Upper lobe of left lung (tissue), 6 donors: ENCODE measurements at regions not wholly inside any gene's neighbourhood (a gene's known extent, or its start where the extent isn't known, plus 50 kb on each side); places are given as distances from the start of the nearest gene placed in this dataset.

Source experiments
- ATAC-seq, 2 donors: fragments of 200-7000 bp; cut with Tn5 transposase; one replicate each; pipeline ENCODE4 v1.9.1; 2022; ENCODE audit warnings: mild to moderate bottlenecking in 2 of 2, moderate library complexity in 2 of 2; ENCODE audit not compliant: low FRiP score in 2 of 2
- DNase-seq, 2 donors: peaks; one replicate each; pipeline ENCODE4 v3.0.0-alpha.2; 2019 to 2020
- H3K27ac ChIP-seq, 4 donors: fragments of 200-600 bp; sonication (generic); one replicate each; pipeline ENCODE4 v1.5.1; 2016 to 2019
- H3K27me3 ChIP-seq, 4 donors: fragments of 200-600 bp; sonication (generic); one replicate each; pipeline ENCODE4 v1.5.1; 2017 to 2019
- H3K36me3 ChIP-seq, 4 donors: fragments of 200-600 bp; sonication (generic); one replicate each; pipeline ENCODE4 v1.5.1; 2016 to 2019
- H3K4me1 ChIP-seq, 4 donors: fragments of 200-600 bp; sonication (generic); one replicate each; pipeline ENCODE4 v1.5.1; 2018 to 2019
- H3K4me3 ChIP-seq, 4 donors: fragments of 200-600 bp; sonication (generic); one replicate each; pipeline ENCODE4 v1.5.1; 2017 to 2019; ENCODE audit warnings: mild to moderate bottlenecking in 2 of 4, moderate library complexity in 1 of 4
- H3K9me3 ChIP-seq, 4 donors: fragments of 200-600 bp; sonication (generic); one replicate each; pipeline ENCODE4 v1.5.1; 2018 to 2019
- EP300 ChIP-seq, 4 donors: sonication (generic); formaldehyde crosslinking; IDR thresholded peaks; one replicate each; pipeline ENCODE4 v1.5.1; 2017; ENCODE audit warnings: antibody characterized with exemption in 4 of 4, control low read depth in 2 of 4
- POLR2A ChIP-seq, 4 donors: fragments of 450-650 bp; IDR thresholded peaks; one replicate each; pipeline ENCODE4 v1.5.1; 2016 to 2017; ENCODE audit warnings: antibody characterized with exemption in 4 of 4, mild to moderate bottlenecking in 2 of 4
- POLR2AphosphoS5 ChIP-seq, 2 donors: sonication (generic); formaldehyde crosslinking; IDR thresholded peaks; one replicate each; pipeline ENCODE4 v1.5.1; 2017; ENCODE audit warnings: antibody characterized with exemption in 2 of 2
- WGBS, 2 donors: methylation state at CpG; one replicate each; pipeline ENCODE4 v1.1.5; 2017 to 2018; 5-methylcytosine and 5-hydroxymethylcytosine counted together
- TF ChIP-seq, protein P1 (sequence below), 6 experiments: fragments of 450-650 bp in 4 of 6; fragments of 200-600 bp in 2 of 6; sonication (generic) in 2 of 6; IDR thresholded peaks; one replicate each; pipeline ENCODE4 v1.5.1; 2016 to 2019; ENCODE audit warnings: antibody characterized with exemption in 6 of 6
- donor health status: DM: no; HTN: no; CAD: no; lungs with moderate emphysema.
- donor health status: DM: no; HTN: yes; CAD: no; lungs with severe emphysema.

GRCh38 chr13:33550276-33550675 is 264.7 kb upstream of the STARD13 start:
- ATAC-seq (no peak), DNase-seq (no peak)
- H3K4me3 ChIP-seq, result no peak overlapping the region
- no peaks in the 10 kb centered on the region for H3K36me3 ChIP-seq
- no peaks in the 10 kb centered on the region for H3K27me3 ChIP-seq
- no peak overlapping the region for H3K27ac ChIP-seq
- no peaks in the 10 kb centered on the region for H3K9me3 ChIP-seq
- H3K4me1 ChIP-seq, result no peaks in the 10 kb centered on the region
- TF ChIP-seq, protein P1, sequence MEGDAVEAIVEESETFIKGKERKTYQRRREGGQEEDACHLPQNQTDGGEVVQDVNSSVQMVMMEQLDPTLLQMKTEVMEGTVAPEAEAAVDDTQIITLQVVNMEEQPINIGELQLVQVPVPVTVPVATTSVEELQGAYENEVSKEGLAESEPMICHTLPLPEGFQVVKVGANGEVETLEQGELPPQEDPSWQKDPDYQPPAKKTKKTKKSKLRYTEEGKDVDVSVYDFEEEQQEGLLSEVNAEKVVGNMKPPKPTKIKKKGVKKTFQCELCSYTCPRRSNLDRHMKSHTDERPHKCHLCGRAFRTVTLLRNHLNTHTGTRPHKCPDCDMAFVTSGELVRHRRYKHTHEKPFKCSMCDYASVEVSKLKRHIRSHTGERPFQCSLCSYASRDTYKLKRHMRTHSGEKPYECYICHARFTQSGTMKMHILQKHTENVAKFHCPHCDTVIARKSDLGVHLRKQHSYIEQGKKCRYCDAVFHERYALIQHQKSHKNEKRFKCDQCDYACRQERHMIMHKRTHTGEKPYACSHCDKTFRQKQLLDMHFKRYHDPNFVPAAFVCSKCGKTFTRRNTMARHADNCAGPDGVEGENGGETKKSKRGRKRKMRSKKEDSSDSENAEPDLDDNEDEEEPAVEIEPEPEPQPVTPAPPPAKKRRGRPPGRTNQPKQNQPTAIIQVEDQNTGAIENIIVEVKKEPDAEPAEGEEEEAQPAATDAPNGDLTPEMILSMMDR (IDR thresholded peaks at IDR 0.05), result no peak
- TF ChIP-seq POLR2AphosphoS5 (IDR thresholded peaks at IDR 0.05), result no peak
- TF ChIP-seq POLR2A (IDR thresholded peaks at IDR 0.05), result no peak
- no peak for TF ChIP-seq EP300 (IDR thresholded peaks at IDR 0.05)
- 93 to 99% methylated on average over 3 of the region's 3 CpGs for whole genome bisulfite sequencing, 2 donors

- H3K27ac ChIP-seq, result no peak overlapping the region
- H3K4me3 ChIP-seq, result no peak overlapping the region
- H3K4me1 ChIP-seq, result no peaks in the 10 kb centered on the region
- H3K36me3 ChIP-seq, result no peaks in the 10 kb centered on the region
- WGBS, 2 donors, result 85 to 90% methylated on average over 2 of the region's 2 CpGs
- DNase-seq (no peak), ATAC-seq (no peak)
- TF ChIP-seq POLR2AphosphoS5 (IDR thresholded peaks at IDR 0.05) (no peak), EP300 (IDR thresholded peaks at IDR 0.05) (no peak), POLR2A (IDR thresholded peaks at IDR 0.05) (no peak)
- TF ChIP-seq, protein P1 (IDR thresholded peaks at IDR 0.05), result no peak
- no peaks in the 10 kb centered on the region for H3K9me3 ChIP-seq
- no peaks in the 10 kb centered on the region for H3K27me3 ChIP-seq
These were observed 265.3 kb upstream of the STARD13 start for GRCh38 chr13:33550885-33551284.

GRCh38 chr13:33554919-33555791 is 262.8 kb upstream of the RFC3 start:
- WGBS, 2 donors, result 73 to 80% methylated on average over 3 of the region's 3 CpGs
- no peaks in the 10 kb centered on the region for H3K9me3 ChIP-seq
- DNase-seq (no peak), ATAC-seq (no peak)
- TF ChIP-seq POLR2AphosphoS5 (IDR thresholded peaks at IDR 0.05) (no peak), POLR2A (IDR thresholded peaks at IDR 0.05) (no peak), EP300 (IDR thresholded peaks at IDR 0.05) (no peak)
- TF ChIP-seq, protein P1 (IDR thresholded peaks at IDR 0.05), result no peak
- H3K4me3 ChIP-seq, result no peak overlapping the region
- no peak overlapping the region for H3K27ac ChIP-seq
- H3K36me3 ChIP-seq, result no peaks in the 10 kb centered on the region
- H3K27me3 ChIP-seq, result no peaks in the 10 kb centered on the region
- H3K4me1 ChIP-seq, result no peaks in the 10 kb centered on the region

DNA sequence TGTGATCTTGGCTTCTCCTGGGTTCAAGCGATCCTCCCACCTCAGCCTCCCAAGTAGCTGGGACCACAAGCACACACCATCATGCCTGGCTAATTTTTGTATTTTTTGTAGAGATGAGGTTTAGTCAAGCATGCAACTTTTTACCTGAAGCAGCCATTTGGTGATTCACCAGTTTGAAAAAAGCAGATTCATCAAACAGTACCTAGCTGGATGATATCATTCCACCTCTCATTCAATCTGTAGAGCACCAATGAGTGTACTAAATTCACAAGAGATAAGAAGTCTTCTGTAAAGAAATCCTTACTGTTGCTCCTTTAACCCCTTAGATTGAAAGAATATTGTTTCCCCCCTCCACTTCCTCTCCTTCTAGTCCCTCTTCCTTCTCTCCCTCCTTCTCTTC is 261.1 kb upstream of the RFC3 start:
- H3K9me3 ChIP-seq, result no peaks in the 10 kb centered on the region
- H3K4me1 ChIP-seq, result no peaks in the 10 kb centered on the region
- H3K27ac ChIP-seq, result no peak overlapping the region
- H3K36me3 ChIP-seq, result no peaks in the 10 kb centered on the region
- TF ChIP-seq POLR2AphosphoS5 (IDR thresholded peaks at IDR 0.05) (no peak), POLR2A (IDR thresholded peaks at IDR 0.05) (no peak), EP300 (IDR thresholded peaks at IDR 0.05) (no peak)
- TF ChIP-seq, protein P1 (IDR thresholded peaks at IDR 0.05), result no peak
- no peaks in the 10 kb centered on the region for H3K27me3 ChIP-seq
- ATAC-seq, result no peak
- 91 to 95% methylated on average over 1 of the region's 1 CpG for whole genome bisulfite sequencing, 2 donors
- no peak for DNase-seq
- no peak overlapping the region for H3K4me3 ChIP-seq

- TF ChIP-seq EP300 (IDR thresholded peaks at IDR 0.05) (no peak), POLR2A (IDR thresholded peaks at IDR 0.05) (no peak), POLR2AphosphoS5 (IDR thresholded peaks at IDR 0.05) (no peak)
- TF ChIP-seq, protein P1 (IDR thresholded peaks at IDR 0.05), result no peak
- Histone ChIP-seq H3K27ac (no peak overlapping the region), H3K4me1 (no peaks in the 10 kb centered on the region), H3K4me3 (no peak overlapping the region), H3K9me3 (no peaks in the 10 kb centered on the region), H3K27me3 (no peaks in the 10 kb centered on the region), H3K36me3 (no peaks in the 10 kb centered on the region)
- DNase-seq, result no peak
- no peak for ATAC-seq
These were observed 257.2 kb upstream of the RFC3 start for GRCh38 chr13:33560726-33561125.
